OCI-LY7 (cell line): ENCODE measurements at regions not wholly inside any gene's neighbourhood (a gene's known extent, or its start where the extent isn't known, plus 50 kb on each side); places are given as distances from the start of the nearest gene placed in this dataset.

Experiments used
- BruUV-seq: library from RNA; stranded (reverse); fragments of 400-500 nt; replicated peaks from 2 replicates; lab custom pipeline; 2021; lab: Mats Ljungman, UMichigan
- CTCF ChIA-PET: fragments of 300-600 bp; sonication (Branson Sonifier 250); formaldehyde crosslinking; loops from one replicate; lab custom pipeline; 2022; ENCODE audit warnings: antibody characterized with exemption; ENCODE audit not compliant: unreplicated experiment; lab: Charles Lee
- POLR2A ChIA-PET: fragments of 300-600 bp; sonication (Branson Sonifier 250); formaldehyde crosslinking; loops from one replicate; lab custom pipeline; 2022; ENCODE audit warnings: antibody characterized with exemption; lab: Charles Lee
- DNase-seq: peaks from one replicate; pipeline ENCODE4 v3.0.0-alpha.2; 2015; ENCODE audit warnings: low spot score
- H2AFZ ChIP-seq: fragments of 200-600 bp; sonication (generic), shearing (Covaris generic); 2 replicates; pipeline ENCODE4 v1.6.1; 2014; ENCODE audit warnings: mild to moderate bottlenecking, antibody characterized with exemption, low read length, moderate library complexity
- H3K27ac ChIP-seq: fragments of 200-600 bp; sonication (generic); 2 replicates; pipeline ENCODE4 v1.5.1; 2014; ENCODE audit warnings: mixed run types, low read depth, mild to moderate bottlenecking, moderate library complexity, low read length, inconsistent platforms; ENCODE audit not compliant: poor library complexity, severe bottlenecking
- H3K36me3 ChIP-seq: fragments of 200-600 bp; sonication (generic); 2 replicates; pipeline ENCODE4 v1.6.1; 2014; ENCODE audit warnings: mild to moderate bottlenecking, antibody characterized with exemption, low read length, moderate library complexity, mixed read lengths; ENCODE audit not compliant: insufficient read depth
- H3K4me1 ChIP-seq: fragments of 200-600 bp; sonication (generic); 2 replicates; pipeline ENCODE4 v1.5.1; 2014; ENCODE audit warnings: mild to moderate bottlenecking, low read length; ENCODE audit not compliant: insufficient read depth, poor library complexity, severe bottlenecking
- H3K4me2 ChIP-seq: fragments of 200-600 bp; sonication (generic); 2 replicates; pipeline ENCODE4 v1.6.1; 2014; ENCODE audit warnings: mild to moderate bottlenecking, low read length
- H3K4me3 ChIP-seq: fragments of 200-600 bp; sonication (generic); 2 replicates; pipeline ENCODE4 v1.5.1; 2014; ENCODE audit warnings: mild to moderate bottlenecking, low read depth, low read length; ENCODE audit not compliant: poor library complexity, severe bottlenecking
- H3K79me2 ChIP-seq: fragments of 200-600 bp; sonication (generic); 2 replicates; pipeline ENCODE4 v1.6.1; 2016; ENCODE audit warnings: low read depth, mild to moderate bottlenecking, low read length, moderate library complexity, mixed read lengths; ENCODE audit not compliant: insufficient read depth
- H3K9me2 ChIP-seq: fragments of 200-600 bp; sonication (generic); 2 replicates; pipeline ENCODE4 v1.6.1; 2016; ENCODE audit warnings: mild to moderate bottlenecking, low read length, mixed read lengths; ENCODE audit not compliant: insufficient read depth
- H3K9me3 ChIP-seq: fragments of 200-600 bp; sonication (generic); 2 replicates; pipeline ENCODE4 v1.6.1; 2014; ENCODE audit warnings: mild to moderate bottlenecking, mixed run types, low read length, mixed read lengths
- H4K20me1 ChIP-seq: fragments of 200-600 bp; sonication (generic); 2 replicates; pipeline ENCODE4 v1.6.1; 2014; ENCODE audit warnings: mild to moderate bottlenecking, antibody characterized with exemption, low read length, moderate library complexity, mixed read lengths; ENCODE audit not compliant: insufficient read depth
- EZH2phosphoT487 ChIP-seq: fragments of 200-600 bp; sonication (generic); IDR thresholded peaks from 2 replicates; pipeline ENCODE4 v1.6.1; 2018; ENCODE audit warnings: low read depth, borderline replicate concordance, mild to moderate bottlenecking, mixed run types, antibody characterized with exemption, low read length, moderate library complexity, mixed read lengths
- intact Hi-C: fragments of 100-400 bp; cut with micrococcal nuclease; formaldehyde crosslinking; loops from one replicate; pipeline ENCODE4 v1.10.0; 2022; ENCODE audit not compliant: unreplicated experiment
- TF ChIP-seq, protein P1 (sequence below): fragments of 200-600 bp; sonication (generic); conservative IDR thresholded peaks from 2 replicates; pipeline ENCODE4 v1.5.1; 2014; ENCODE audit warnings: mild to moderate bottlenecking, antibody characterized with exemption, low read length, moderate library complexity, mixed read lengths

DNA sequence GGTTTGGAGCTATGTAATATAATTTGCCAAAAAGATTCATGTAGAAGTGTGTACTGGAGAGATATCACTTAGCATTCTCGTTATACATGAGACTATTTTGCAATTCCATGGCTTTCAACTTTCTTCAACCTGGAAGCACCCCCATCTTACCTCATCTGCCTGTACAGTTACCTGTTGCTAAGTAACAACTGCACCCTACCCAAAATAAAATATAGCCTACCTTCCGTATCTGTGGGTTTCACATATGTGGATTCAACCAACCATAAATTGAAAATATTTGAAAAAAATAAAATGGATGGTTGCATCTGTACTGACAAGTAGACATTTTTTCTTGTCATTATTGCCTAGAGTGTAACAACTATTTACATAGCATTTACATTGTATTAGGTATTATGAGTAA lies 278.3 kb downstream of the PPP1R2C start:
- Histone ChIP-seq H3K4me3 (no peak overlapping the region), H2AFZ (no peak overlapping the region), H3K4me2 (no peak overlapping the region), H3K9me2 (no peaks in the 10 kb centered on the region), H3K27ac (no peak overlapping the region), H4K20me1 (no peaks in the 10 kb centered on the region), H3K9me3 (no peaks in the 10 kb centered on the region), H3K79me2 (no peaks in the 10 kb centered on the region), H3K4me1 (no peaks in the 10 kb centered on the region), H3K36me3 (no peaks in the 10 kb centered on the region)
- CTCF ChIA-PET, result no interaction called here
- intact Hi-C loops, result no loop called here
- BruUV-seq, result no TSS peak
- POLR2A ChIA-PET, result no interaction called here
- TF ChIP-seq, protein P1, sequence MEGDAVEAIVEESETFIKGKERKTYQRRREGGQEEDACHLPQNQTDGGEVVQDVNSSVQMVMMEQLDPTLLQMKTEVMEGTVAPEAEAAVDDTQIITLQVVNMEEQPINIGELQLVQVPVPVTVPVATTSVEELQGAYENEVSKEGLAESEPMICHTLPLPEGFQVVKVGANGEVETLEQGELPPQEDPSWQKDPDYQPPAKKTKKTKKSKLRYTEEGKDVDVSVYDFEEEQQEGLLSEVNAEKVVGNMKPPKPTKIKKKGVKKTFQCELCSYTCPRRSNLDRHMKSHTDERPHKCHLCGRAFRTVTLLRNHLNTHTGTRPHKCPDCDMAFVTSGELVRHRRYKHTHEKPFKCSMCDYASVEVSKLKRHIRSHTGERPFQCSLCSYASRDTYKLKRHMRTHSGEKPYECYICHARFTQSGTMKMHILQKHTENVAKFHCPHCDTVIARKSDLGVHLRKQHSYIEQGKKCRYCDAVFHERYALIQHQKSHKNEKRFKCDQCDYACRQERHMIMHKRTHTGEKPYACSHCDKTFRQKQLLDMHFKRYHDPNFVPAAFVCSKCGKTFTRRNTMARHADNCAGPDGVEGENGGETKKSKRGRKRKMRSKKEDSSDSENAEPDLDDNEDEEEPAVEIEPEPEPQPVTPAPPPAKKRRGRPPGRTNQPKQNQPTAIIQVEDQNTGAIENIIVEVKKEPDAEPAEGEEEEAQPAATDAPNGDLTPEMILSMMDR, result no peak
- TF ChIP-seq EZH2phosphoT487, result no peak
- no peak for DNase-seq

DNA sequence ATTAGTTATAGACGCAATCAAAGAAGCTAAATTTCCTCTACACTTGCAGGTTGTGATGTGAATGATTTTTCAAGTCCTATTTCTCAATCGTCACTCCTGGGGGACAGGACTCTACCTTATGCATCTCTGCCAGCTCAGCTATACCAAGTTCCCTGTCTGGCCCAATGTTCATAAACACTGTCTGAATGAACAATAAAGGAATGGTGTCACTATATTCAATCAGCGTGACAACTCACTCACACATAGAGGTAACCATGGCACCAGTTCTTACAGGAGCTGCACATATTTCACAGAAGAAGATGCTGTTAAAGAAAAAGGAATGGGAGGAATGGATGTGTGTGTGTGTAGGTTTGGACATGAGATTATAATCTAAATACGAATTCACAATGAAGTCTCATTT lies 280.6 kb downstream of the PPP1R2C start:
- H3K9me2 ChIP-seq, result no peaks in the 10 kb centered on the region
- ChIA-PET CTCF (no interaction called here), POLR2A (no interaction called here)
- no peaks in the 10 kb centered on the region for H3K79me2 ChIP-seq
- no peak overlapping the region for H3K4me2 ChIP-seq
- intact Hi-C loops, result no loop called here
- no peak overlapping the region for H2AFZ ChIP-seq
- no peaks in the 10 kb centered on the region for H3K9me3 ChIP-seq
- H3K4me3 ChIP-seq, result no peak overlapping the region
- no peaks in the 10 kb centered on the region for H3K36me3 ChIP-seq
- TF ChIP-seq, protein P1, result no peak
- TF ChIP-seq EZH2phosphoT487, result no peak
- no peaks in the 10 kb centered on the region for H3K4me1 ChIP-seq
- no peaks in the 10 kb centered on the region for H4K20me1 ChIP-seq
- DNase-seq, result no peak
- no TSS peak for BruUV-seq
- no peak overlapping the region for H3K27ac ChIP-seq

DNA sequence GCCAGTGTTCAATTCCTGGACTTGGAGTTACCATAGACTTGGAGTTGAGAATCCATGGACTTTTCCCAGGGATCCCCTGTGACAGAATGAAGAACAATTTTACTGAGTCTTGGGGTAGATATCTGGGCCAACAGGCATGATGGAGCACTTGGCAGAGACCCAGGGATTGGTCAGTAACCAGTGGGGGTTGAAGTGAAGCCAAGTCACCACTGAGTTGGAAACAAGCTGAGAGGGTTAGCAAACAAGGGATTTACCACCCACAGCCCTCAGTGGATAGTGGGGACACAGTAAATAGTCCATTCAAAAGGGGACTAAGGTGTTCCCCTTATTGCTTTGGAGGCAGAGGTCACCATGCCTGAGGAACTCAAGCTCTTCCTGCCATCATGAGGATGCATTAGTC lies 281.7 kb downstream of the PPP1R2C start:
- BruUV-seq, result no TSS peak
- CTCF ChIA-PET, result no interaction called here
- H3K27ac ChIP-seq, result no peak overlapping the region
- H4K20me1 ChIP-seq, result no peaks in the 10 kb centered on the region
- no peak overlapping the region for H2AFZ ChIP-seq
- peaks cover 10% of the 10 kb centered on the region for H3K4me1 ChIP-seq
- POLR2A ChIA-PET, result no interaction called here
- TF ChIP-seq EZH2phosphoT487, result no peak
- TF ChIP-seq, protein P1, result no peak
- no peaks in the 10 kb centered on the region for H3K9me3 ChIP-seq
- H3K79me2 ChIP-seq, result no peaks in the 10 kb centered on the region
- DNase-seq, result no peak
- H3K36me3 ChIP-seq, result no peaks in the 10 kb centered on the region
- H3K9me2 ChIP-seq, result no peaks in the 10 kb centered on the region
- intact Hi-C loops, result no loop called here
- H3K4me2 ChIP-seq, result no peak overlapping the region
- no peak overlapping the region for H3K4me3 ChIP-seq
